IMR-90 (cell line): ENCODE measurements at regions not wholly inside any gene's neighbourhood (a gene's known extent, or its start where the extent isn't known, plus 50 kb on each side); places are given as distances from the start of the nearest gene placed in this dataset.

Experiments used
- ATAC-seq: fragments of 200-7000 bp; cut with Tn5 transposase; 2 replicates; pipeline ENCODE4 v1.9.1; 2020; ENCODE audit warnings: low read depth, mild to moderate bottlenecking, moderate library complexity
- BruUV-seq: library from RNA; stranded (reverse); fragments of 400-500 nt; replicated peaks from 2 replicates; lab custom pipeline; 2021; lab: Mats Ljungman, UMichigan
- CTCF ChIA-PET: fragments of 300-600 bp; formaldehyde crosslinking; extraction: SDS; loops from one replicate; lab custom pipeline; 2021; ENCODE audit warnings: antibody characterized with exemption; lab: Yijun Ruan, JAX
- POLR2A ChIA-PET: fragments of 300-600 bp; sonication (Branson Sonifier 250); formaldehyde crosslinking; loops from one replicate; lab custom pipeline; 2022; ENCODE audit warnings: antibody characterized with exemption; ENCODE audit not compliant: unreplicated experiment; lab: Charles Lee
- DNase-seq: peaks from one replicate; pipeline ENCODE4 v3.0.0; 2013
- H2AFZ ChIP-seq: replicated peaks from 2 replicates; pipeline ENCODE3; 2013; ENCODE audit warnings: low read length, mild to moderate bottlenecking; ENCODE audit not compliant: poor library complexity
- H2AK5ac ChIP-seq: 2 replicates; pipeline ENCODE4 v1.6.1; 2013; ENCODE audit warnings: low read depth, low read length, inconsistent platforms
- H2AK9ac ChIP-seq: replicated peaks from 2 replicates; pipeline ENCODE3; 2013; ENCODE audit warnings: mild to moderate bottlenecking, low read depth, low read length, moderate library complexity; ENCODE audit not compliant: poor library complexity
- H2BK120ac ChIP-seq: 2 replicates; pipeline ENCODE4 v1.6.1; 2013; ENCODE audit warnings: low read depth, low read length, inconsistent platforms
- H2BK15ac ChIP-seq: 3 replicates; pipeline ENCODE4 v1.6.1; 2013; ENCODE audit warnings: low read depth, low read length, inconsistent platforms
- H2BK20ac ChIP-seq: 2 replicates; pipeline ENCODE4 v1.6.1; 2013; ENCODE audit warnings: low read depth, mild to moderate bottlenecking, inconsistent platforms, low read length, moderate library complexity
- H2BK5ac ChIP-seq: 2 replicates; pipeline ENCODE4 v1.6.1; 2013; ENCODE audit warnings: mild to moderate bottlenecking, low read depth, low read length, inconsistent platforms; ENCODE audit not compliant: poor library complexity, severe bottlenecking
- H3K14ac ChIP-seq: replicated peaks from 2 replicates; pipeline ENCODE4 v1.6.1; 2013; ENCODE audit warnings: low read depth, low read length, inconsistent platforms
- H3K18ac ChIP-seq: 2 replicates; pipeline ENCODE4 v1.6.1; 2013; ENCODE audit warnings: low read depth, low read length, control low read depth
- H3K23ac ChIP-seq: 2 replicates; pipeline ENCODE4 v1.6.1; 2013; ENCODE audit warnings: low read depth, low read length, inconsistent platforms
- H3K27ac ChIP-seq: 2 replicates; pipeline ENCODE4 v1.5.1; 2013; ENCODE audit warnings: mild to moderate bottlenecking, control low read depth, low read length; ENCODE audit not compliant: insufficient read depth
- H3K27me3 ChIP-seq: 2 replicates; pipeline ENCODE4 v1.6.1; 2013; ENCODE audit warnings: low read length; ENCODE audit not compliant: control insufficient read depth, insufficient read depth
- H3K36me3 ChIP-seq: 2 replicates; pipeline ENCODE4 v1.6.1; 2013; ENCODE audit warnings: low read length, mixed read lengths; ENCODE audit not compliant: control insufficient read depth, insufficient read depth
- H3K4ac ChIP-seq: 2 replicates; pipeline ENCODE4 v1.6.1; 2013; ENCODE audit warnings: low read depth, low read length, inconsistent platforms
- H3K4me1 ChIP-seq: 2 replicates; pipeline ENCODE4 v1.6.1; 2013; ENCODE audit warnings: low read length, mixed read lengths; ENCODE audit not compliant: control insufficient read depth, insufficient read depth
- H3K4me2 ChIP-seq: 2 replicates; pipeline ENCODE4 v1.6.1; 2013; ENCODE audit warnings: low read depth, mild to moderate bottlenecking, control low read depth, low read length, moderate library complexity
- H3K4me3 ChIP-seq: 2 replicates; pipeline ENCODE4 v1.5.1; 2013; ENCODE audit warnings: low read depth, mild to moderate bottlenecking, control low read depth, low read length, moderate library complexity; ENCODE audit not compliant: insufficient read depth
- H3K56ac ChIP-seq: 2 replicates; pipeline ENCODE4 v1.6.1; 2013; ENCODE audit warnings: low read length, inconsistent platforms; ENCODE audit not compliant: insufficient read depth; ENCODE audit errors: extremely low read depth
- H3K79me1 ChIP-seq, 2 experiments: 2 replicates each; pipeline ENCODE4 v1.6.1; 2013; ENCODE audit warnings: low read length in 2 of 2, inconsistent platforms in 1 of 2, low read depth in 1 of 2
- H3K9ac ChIP-seq: 2 replicates; pipeline ENCODE4 v1.6.1; 2013; ENCODE audit warnings: low read depth, low read length, control low read depth
- H3K9me1 ChIP-seq: 2 replicates; pipeline ENCODE4 v1.6.1; 2013; ENCODE audit warnings: low read length, inconsistent platforms; ENCODE audit not compliant: insufficient read depth
- H3K9me3 ChIP-seq: 2 replicates; pipeline ENCODE4 v1.6.1; 2013; ENCODE audit warnings: low read length; ENCODE audit not compliant: control insufficient read depth, insufficient read depth
- H4K20me1 ChIP-seq: 2 replicates; pipeline ENCODE4 v1.6.1; 2013; ENCODE audit warnings: low read length, inconsistent platforms; ENCODE audit not compliant: insufficient read depth
- H4K5ac ChIP-seq: 2 replicates; pipeline ENCODE4 v1.6.1; 2013; ENCODE audit warnings: mild to moderate bottlenecking, low read depth, low read length, control low read depth
- H4K8ac ChIP-seq, 2 experiments: 2 replicates each; pipeline ENCODE4 v1.6.1; 2013; ENCODE audit warnings: low read depth in 2 of 2, low read length in 2 of 2, control low read depth in 1 of 2, inconsistent platforms in 1 of 2
- H4K91ac ChIP-seq: 2 replicates; pipeline ENCODE4 v1.6.1; 2013; ENCODE audit warnings: low read depth, low read length, inconsistent platforms; ENCODE audit not compliant: insufficient read depth
- CTCF ChIP-seq: conservative IDR thresholded peaks from 2 replicates; pipeline ENCODE4 v1.5.1; 2012; ENCODE audit warnings: mild to moderate bottlenecking, low read depth, low read length, improper control_type of control experiment
- ELK1 ChIP-seq: fragments of 150-350 bp; IDR thresholded peaks from 2 replicates; pipeline ENCODE4 v1.6.1; 2016; ENCODE audit warnings: low read depth, mild to moderate bottlenecking, low read length, moderate library complexity, borderline replicate concordance
- FOS ChIP-seq: fragments of 150-350 bp; IDR thresholded peaks from 2 replicates; pipeline ENCODE4 v1.6.1; 2016; ENCODE audit warnings: low read depth, low read length
- MAFK ChIP-seq: IDR thresholded peaks from 2 replicates; pipeline ENCODE4 v1.6.1; 2012; ENCODE audit warnings: low read depth, low read length, improper control_type of control experiment
- NFE2L2 ChIP-seq: fragments of 150-350 bp; IDR thresholded peaks from 2 replicates; pipeline ENCODE4 v1.6.1; 2016; ENCODE audit warnings: low read depth, mild to moderate bottlenecking, low read length
- RCOR1 ChIP-seq: IDR thresholded peaks from 2 replicates; pipeline ENCODE4 v1.6.1; 2012; ENCODE audit warnings: mild to moderate bottlenecking, low read length, improper control_type of control experiment; ENCODE audit not compliant: insufficient replicate concordance
- SMC3 ChIP-seq: fragments of 150-350 bp; IDR thresholded peaks from 2 replicates; pipeline ENCODE4 v1.6.1; 2016; ENCODE audit warnings: low read depth, mild to moderate bottlenecking, antibody characterized with exemption, low read length, moderate library complexity
- WGBS, 2 experiments: methylation state at CpG; one replicate each; pipeline versions ENCODE4 v1.1.5 to v1.1.7; 2013; ENCODE audit warnings: missing lambda C conversion rate in 2 of 2; ENCODE audit not compliant: insufficient read length in 1 of 2; ENCODE audit errors: extremely low coverage in 2 of 2; 5-methylcytosine and 5-hydroxymethylcytosine counted together
- dilution Hi-C: fragments of 300-500 bp; cut with HindIII; formaldehyde crosslinking; loops from one replicate; pipeline ENCODE4 v1.14.3; 2018; ENCODE audit warnings: low sequenced_read_pairs; ENCODE audit not compliant: unreplicated experiment
- in situ Hi-C: fragments of 300-500 bp; cut with MboI; formaldehyde crosslinking; loops from 3 replicates; pipeline ENCODE4 v1.14.3; 2019; ENCODE audit warnings: low sequenced_read_pairs, inconsistent platforms, mixed read lengths
- intact Hi-C: fragments of 100-400 bp; cut with micrococcal nuclease; formaldehyde crosslinking; loops from 2 replicates; pipeline ENCODE4 v1.10.0; 2022

- POLR2A ChIA-PET: no interaction called here
- Histone ChIP-seq H4K91ac (no peak overlapping the region), H3K4me3 (no peak overlapping the region), H2AK5ac (no peak overlapping the region), H3K4me1 (no peaks in the 10 kb centered on the region), H3K4ac (no peak overlapping the region), H2BK120ac (no peak overlapping the region), H4K8ac (no peak overlapping the region), H3K14ac (no peak overlapping the region), H2AFZ (no peak overlapping the region), H3K27ac (no peak overlapping the region), H2BK5ac (no peak overlapping the region), H2BK20ac (no peak overlapping the region), H3K36me3 (no peaks in the 10 kb centered on the region), H3K9me3 (peaks cover 2% of the 10 kb centered on the region; the same call in 1 of the 2 replicates), H4K20me1 (no peaks in the 10 kb centered on the region), H3K27me3 (no peaks in the 10 kb centered on the region), H4K5ac (no peak overlapping the region), H3K18ac (no peak overlapping the region), H2AK9ac (no peak overlapping the region), H3K23ac (no peak overlapping the region), H3K4me2 (no peak overlapping the region), H3K9me1 (no peaks in the 10 kb centered on the region), H2BK15ac (no peak overlapping the region), H3K9ac (no peak overlapping the region), H3K79me1 (no peaks in the 10 kb centered on the region), H3K56ac (no peak overlapping the region)
- intact Hi-C loops: no loop called here
- no TSS peak for BruUV-seq
- CTCF ChIA-PET: no interaction called here
- no peak for ATAC-seq
- in situ Hi-C loops: no loop called here
- no CpG with 5 or more reads among the region's 1 CpG for WGBS, 2 experiments
- TF ChIP-seq FOS (no peak), MAFK (no peak), NFE2L2 (no peak), RCOR1 (no peak), ELK1 (no peak), CTCF (no peak), SMC3 (no peak)
- no peak for DNase-seq
- dilution Hi-C loops: no loop called here
These were observed 920.2 kb downstream of the GRIK2 start for GRCh38 chr6:102313699-102314098.
